DND-41 (cell line): ENCODE measurements at regions not wholly inside any gene's neighbourhood (a gene's known extent, or its start where the extent isn't known, plus 50 kb on each side); places are given as distances from the start of the nearest gene placed in this dataset.

Source experiments
- ATAC-seq: fragments of 200-7000 bp; cut with Tn5 transposase; 3 replicates; pipeline ENCODE4 v1.9.1; 2021; ENCODE audit warnings: low read depth; ENCODE audit not compliant: insufficient read depth
- DNase-seq: peaks from one replicate; pipeline ENCODE4 v3.0.0-alpha.2; 2020
- H2AFZ ChIP-seq: 2 replicates; pipeline ENCODE4 v1.6.0; 2012; ENCODE audit warnings: low read depth, low read length
- H3K27ac ChIP-seq: 2 replicates; pipeline ENCODE4 v1.5.1; 2012; ENCODE audit warnings: low read length, inconsistent platforms
- H3K27me3 ChIP-seq: fragments of 200-600 bp; sonication (generic); 2 replicates; pipeline ENCODE4 v1.6.0; 2012; ENCODE audit warnings: low read length, mild to moderate bottlenecking, inconsistent platforms; ENCODE audit not compliant: insufficient read depth, poor library complexity
- H3K36me3 ChIP-seq: 2 replicates; pipeline ENCODE4 v1.5.1; 2012; ENCODE audit warnings: low read length, inconsistent platforms; ENCODE audit not compliant: insufficient read depth
- H3K4me1 ChIP-seq: 2 replicates; pipeline ENCODE4 v1.5.1; 2012; ENCODE audit warnings: mild to moderate bottlenecking, low read length; ENCODE audit not compliant: insufficient read depth
- H3K4me2 ChIP-seq: 2 replicates; pipeline ENCODE4 v1.6.0; 2012; ENCODE audit warnings: mild to moderate bottlenecking, moderate library complexity, low read length, inconsistent platforms; ENCODE audit not compliant: insufficient read depth
- H3K4me3 ChIP-seq, 2 experiments: fragments of 200-600 bp in 1 of 2; shearing (Covaris generic) in 1 of 2; 2 replicates each; pipeline ENCODE4 v1.5.1; 2012 to 2016; ENCODE audit warnings: inconsistent platforms in 2 of 2, low read length in 2 of 2, mild to moderate bottlenecking in 2 of 2, low read depth in 1 of 2, moderate library complexity in 1 of 2
- H3K79me2 ChIP-seq: 2 replicates; pipeline ENCODE4 v1.6.0; 2012; ENCODE audit warnings: low read length, inconsistent platforms; ENCODE audit not compliant: insufficient read depth
- H3K9ac ChIP-seq: 2 replicates; pipeline ENCODE4 v1.6.0; 2012; ENCODE audit warnings: low read depth, mild to moderate bottlenecking, inconsistent platforms, low read length, moderate library complexity
- H3K9me3 ChIP-seq: 2 replicates; pipeline ENCODE4 v1.5.1; 2012; ENCODE audit warnings: low read length, moderate library complexity, mild to moderate bottlenecking, inconsistent platforms; ENCODE audit not compliant: insufficient read depth, severe bottlenecking
- H4K20me1 ChIP-seq: 2 replicates; pipeline ENCODE4 v1.6.0; 2012; ENCODE audit warnings: low read length; ENCODE audit not compliant: insufficient read depth
- CTCF ChIP-seq: IDR thresholded peaks from 2 replicates; pipeline ENCODE4 v1.5.1; 2012; ENCODE audit warnings: borderline replicate concordance, low read length, moderate library complexity, mild to moderate bottlenecking; ENCODE audit not compliant: poor library complexity, severe bottlenecking; ENCODE audit errors: extremely low read depth
- EZH2 ChIP-seq: IDR thresholded peaks from 3 replicates; pipeline ENCODE4 v1.6.1; 2012; ENCODE audit warnings: borderline replicate concordance, low read depth, mild to moderate bottlenecking, moderate library complexity, low read length, inconsistent platforms; ENCODE audit not compliant: severe bottlenecking

- DNase-seq = no peak
- no peak for ATAC-seq
- Histone ChIP-seq H3K27me3 (no peaks in the 10 kb centered on the region), H3K27ac (no peak overlapping the region), H3K4me2 (no peak overlapping the region), H3K9ac (no peak overlapping the region), H3K4me3 (no peak overlapping the region), H3K9me3 (no peaks in the 10 kb centered on the region), H3K79me2 (no peaks in the 10 kb centered on the region), H4K20me1 (no peaks in the 10 kb centered on the region), H3K4me1 (peaks cover 27% of the 10 kb centered on the region), H2AFZ (no peak overlapping the region), H3K36me3 (no peaks in the 10 kb centered on the region)
- TF ChIP-seq CTCF (no peak), EZH2 (no peak)
Observed at GRCh38 chr1:244226435-244226834, 175.4 kb downstream of the ZBTB18 start.

GRCh38 chr1:244230470-244230869, 179.4 kb downstream of the ZBTB18 start:
- H3K4me3 ChIP-seq = peak overlapping the region in 1 of 2 experiments; percentile 57; a peak in 2 of 4 replicates
- H3K36me3 ChIP-seq = no peaks in the 10 kb centered on the region
- peak overlapping the region; percentile 76 for H3K4me2 ChIP-seq
- no peak for DNase-seq
- TF ChIP-seq EZH2 (no peak), CTCF (no peak)
- H4K20me1 ChIP-seq = no peaks in the 10 kb centered on the region
- H2AFZ ChIP-seq = peak overlapping the region; percentile 75
- peak overlapping the region; percentile 58 for H3K9ac ChIP-seq
- H3K79me2 ChIP-seq = no peaks in the 10 kb centered on the region
- no peaks in the 10 kb centered on the region for H3K27me3 ChIP-seq
- H3K27ac ChIP-seq = peak overlapping the region; percentile 81
- no peak for ATAC-seq
- H3K9me3 ChIP-seq = no peaks in the 10 kb centered on the region
- peaks cover 37% of the 10 kb centered on the region for H3K4me1 ChIP-seq

DNA sequence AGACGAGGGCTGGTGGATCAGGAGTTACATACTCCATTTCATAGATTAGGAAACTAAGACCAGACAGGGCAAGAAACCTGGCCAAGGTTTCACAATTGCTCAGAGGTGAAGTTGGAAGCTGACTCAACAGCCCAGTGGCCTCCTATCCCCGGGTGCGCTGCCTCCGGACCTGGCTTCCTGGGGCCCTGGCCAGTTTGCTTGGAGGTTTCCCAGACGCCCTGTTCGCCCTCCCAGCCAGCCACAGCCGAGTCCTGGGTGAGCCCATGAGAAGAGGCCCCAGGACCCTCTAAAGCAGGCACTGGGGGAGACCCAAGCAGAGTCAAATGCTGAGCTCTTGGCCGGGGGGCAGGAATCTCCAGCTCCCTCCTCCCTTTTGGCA, 180.1 kb downstream of the ZBTB18 start:
- Histone ChIP-seq H4K20me1 (no peaks in the 10 kb centered on the region), H3K27ac (peak overlapping the region; percentile 81), H3K9ac (peak overlapping the region; percentile 58), H3K9me3 (no peaks in the 10 kb centered on the region), H3K27me3 (no peaks in the 10 kb centered on the region), H3K4me2 (peak overlapping the region; percentile 76), H3K36me3 (no peaks in the 10 kb centered on the region), H3K4me3 (peak overlapping the region; percentile 9 to 57; a peak in 3 of 4 replicates), H2AFZ (peak overlapping the region; percentile 75), H3K4me1 (peaks cover 37% of the 10 kb centered on the region), H3K79me2 (no peaks in the 10 kb centered on the region)
- DNase-seq = no peak
- no peak for ATAC-seq
- TF ChIP-seq EZH2 = no peak
- no peak for TF ChIP-seq CTCF
